Kidney (tissue), 13 donors: ENCODE measurements at regions not wholly inside any gene's neighbourhood (a gene's known extent, or its start where the extent isn't known, plus 50 kb on each side); places are given as distances from the start of the nearest gene placed in this dataset.

ENCODE experiments used
- DNase-seq, 5 donors: peaks; one replicate each; pipeline ENCODE4 v3.0.0-alpha.2; 2013 to 2020
- FAIRE-seq: peaks from 2 replicates; lab custom pipeline; 2012; peaks lifted over from hg19 to GRCh38; lab: Jason Lieb, UNC
- H3K27ac ChIP-seq, 2 donors: one replicate each; pipeline ENCODE4 v1.7.0; 2013; ENCODE audit warnings: low read depth in 2 of 2, low read length in 2 of 2, inconsistent platforms in 1 of 2
- H3K27me3 ChIP-seq: one replicate; pipeline ENCODE4 v1.7.1; 2013; ENCODE audit warnings: low read length, inconsistent platforms; ENCODE audit not compliant: control insufficient read depth, insufficient read depth
- H3K36me3 ChIP-seq, 3 donors: one replicate each; pipeline versions ENCODE4 v1.7.0 to v1.7.1; 2013; ENCODE audit warnings: low read length in 3 of 3, control low read depth in 1 of 3, inconsistent platforms in 1 of 3; ENCODE audit not compliant: insufficient read depth in 3 of 3, control insufficient read depth in 2 of 3
- H3K4me1 ChIP-seq, 3 donors: one replicate each; pipeline versions ENCODE4 v1.7.0 to v1.7.1; 2013; ENCODE audit warnings: low read length in 3 of 3, inconsistent platforms in 1 of 3, low read depth in 1 of 3; ENCODE audit not compliant: control insufficient read depth in 2 of 3, insufficient read depth in 2 of 3
- H3K4me3 ChIP-seq, 3 donors: one replicate each; pipeline versions ENCODE4 v1.7.0 to v1.8.1; 2013; ENCODE audit warnings: low read length in 3 of 3, control low read depth in 1 of 3, inconsistent platforms in 1 of 3
- H3K9ac ChIP-seq, 3 donors: one replicate each; pipeline versions ENCODE4 v1.7.0 to v1.7.1; 2013; ENCODE audit warnings: low read length in 3 of 3, control low read depth in 1 of 3, inconsistent platforms in 1 of 3
- H3K9me3 ChIP-seq, 3 donors: one replicate each; pipeline versions ENCODE4 v1.7.0 to v1.7.1; 2013; ENCODE audit warnings: low read length in 3 of 3, control low read depth in 1 of 3, inconsistent platforms in 1 of 3; ENCODE audit not compliant: control insufficient read depth in 2 of 3, insufficient read depth in 1 of 3
- intact Hi-C: fragments of 100-400 bp; cut with DNase I; formaldehyde crosslinking; loops from one replicate; pipeline ENCODE4 v1.11.1; 2022
- TF ChIP-seq, protein P1 (sequence below): IDR thresholded peaks from 3 replicates; pipeline ENCODE4 v1.5.1; 2012; ENCODE audit warnings: mild to moderate bottlenecking, moderate library complexity, borderline replicate concordance; ENCODE audit not compliant: insufficient read depth; ENCODE audit errors: extremely low read depth
- donor health status: control.
- donor health status: control.
- donor health status: control.
- donor health status: control.
- donor health status: control.
- donor health status: DM: yes; HTN: yes; CAD: no.
- donor health status: Normal renal cell carcinoma (clear cell type).

DNA sequence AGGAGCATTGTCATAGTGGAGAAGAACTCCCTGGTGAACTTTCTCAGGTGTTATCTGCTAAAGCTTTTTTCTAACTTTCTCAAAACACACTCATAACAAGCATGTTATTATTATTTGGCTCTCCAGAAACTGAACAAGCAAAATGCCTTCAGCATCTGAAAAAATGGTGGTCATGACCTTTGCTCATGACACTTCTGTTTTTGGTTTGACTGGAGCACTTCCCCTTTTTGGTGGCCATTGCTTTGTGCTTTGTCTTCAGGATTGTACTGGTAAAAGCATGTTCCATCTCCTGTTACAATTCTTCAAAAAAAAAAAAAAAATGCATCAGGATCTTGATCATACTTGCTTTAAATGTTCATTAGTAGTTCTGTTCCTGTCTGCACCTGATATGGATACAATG is 1241.6 kb upstream of the USP15 start:
- TF ChIP-seq, protein P1, sequence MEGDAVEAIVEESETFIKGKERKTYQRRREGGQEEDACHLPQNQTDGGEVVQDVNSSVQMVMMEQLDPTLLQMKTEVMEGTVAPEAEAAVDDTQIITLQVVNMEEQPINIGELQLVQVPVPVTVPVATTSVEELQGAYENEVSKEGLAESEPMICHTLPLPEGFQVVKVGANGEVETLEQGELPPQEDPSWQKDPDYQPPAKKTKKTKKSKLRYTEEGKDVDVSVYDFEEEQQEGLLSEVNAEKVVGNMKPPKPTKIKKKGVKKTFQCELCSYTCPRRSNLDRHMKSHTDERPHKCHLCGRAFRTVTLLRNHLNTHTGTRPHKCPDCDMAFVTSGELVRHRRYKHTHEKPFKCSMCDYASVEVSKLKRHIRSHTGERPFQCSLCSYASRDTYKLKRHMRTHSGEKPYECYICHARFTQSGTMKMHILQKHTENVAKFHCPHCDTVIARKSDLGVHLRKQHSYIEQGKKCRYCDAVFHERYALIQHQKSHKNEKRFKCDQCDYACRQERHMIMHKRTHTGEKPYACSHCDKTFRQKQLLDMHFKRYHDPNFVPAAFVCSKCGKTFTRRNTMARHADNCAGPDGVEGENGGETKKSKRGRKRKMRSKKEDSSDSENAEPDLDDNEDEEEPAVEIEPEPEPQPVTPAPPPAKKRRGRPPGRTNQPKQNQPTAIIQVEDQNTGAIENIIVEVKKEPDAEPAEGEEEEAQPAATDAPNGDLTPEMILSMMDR: no peak
- FAIRE-seq: no peak
- DNase-seq: no peak
- Histone ChIP-seq H3K4me1 (no peaks in the 10 kb centered on the region), H3K4me3 (no peak overlapping the region), H3K27me3 (no peaks in the 10 kb centered on the region), H3K9me3 (peaks cover 0 to 3% (median 0%) of the 10 kb centered on the region in 3 donors), H3K27ac (no peak overlapping the region), H3K36me3 (no peaks in the 10 kb centered on the region), H3K9ac (no peak overlapping the region)
- intact Hi-C loops: no loop called here

DNA sequence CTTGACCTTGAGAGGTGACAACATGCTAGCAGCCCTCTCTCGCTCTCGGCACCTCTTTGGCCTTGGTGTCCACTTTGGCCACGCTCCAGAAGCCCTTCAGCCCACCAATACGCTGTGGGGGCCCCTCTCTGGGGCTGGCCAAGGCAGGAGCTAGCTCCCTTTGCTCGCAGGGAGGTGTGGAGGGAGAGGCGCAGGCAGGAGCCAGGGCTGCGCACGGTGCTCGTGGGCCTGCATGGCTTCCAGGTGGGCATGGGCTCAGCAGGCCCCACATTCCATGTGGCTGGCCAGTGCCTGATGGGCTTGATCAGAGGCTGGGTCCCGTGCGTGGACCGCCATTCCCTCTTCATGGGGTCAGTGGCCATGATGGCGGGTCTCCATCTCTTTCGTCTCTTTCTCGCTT is 1237.0 kb upstream of the USP15 start:
- H3K27ac ChIP-seq: no peak overlapping the region
- H3K9ac ChIP-seq: no peak overlapping the region
- intact Hi-C loops: no loop called here
- peaks cover 0 to 5% (median 0%) of the 10 kb centered on the region in 3 donors for H3K9me3 ChIP-seq
- no peak for FAIRE-seq
- no peak overlapping the region for H3K4me3 ChIP-seq
- no peaks in the 10 kb centered on the region for H3K4me1 ChIP-seq
- no peaks in the 10 kb centered on the region for H3K36me3 ChIP-seq
- DNase-seq: peak in 1 of 5 donors; percentile 64
- H3K27me3 ChIP-seq: no peaks in the 10 kb centered on the region
- TF ChIP-seq, protein P1: no peak

DNA sequence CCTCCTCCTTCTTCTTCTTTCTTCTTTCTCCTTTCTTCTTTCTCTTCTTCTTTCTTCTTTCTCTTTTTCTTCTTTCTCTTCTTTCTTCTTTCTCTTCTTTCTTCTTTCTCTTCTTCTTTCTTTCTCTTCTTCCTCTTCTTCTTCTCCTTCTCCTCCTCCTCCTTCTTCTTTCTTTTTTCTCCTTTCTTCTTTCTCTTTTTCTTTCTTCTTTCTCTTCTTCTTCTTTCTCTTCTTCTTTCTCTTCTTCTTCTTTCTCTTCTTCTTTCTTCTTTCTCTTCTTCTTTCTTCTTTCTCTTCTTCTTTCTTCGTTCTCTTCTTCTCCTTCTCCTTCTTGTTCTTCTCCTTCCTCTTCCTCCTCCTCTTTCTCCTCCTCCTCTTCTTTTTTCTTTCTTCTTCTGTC is 1230.7 kb upstream of the USP15 start:
- no peak overlapping the region for H3K27ac ChIP-seq
- no peaks in the 10 kb centered on the region for H3K36me3 ChIP-seq
- no peak for FAIRE-seq
- TF ChIP-seq, protein P1: no peak
- H3K9ac ChIP-seq: no peak overlapping the region
- H3K27me3 ChIP-seq: no peaks in the 10 kb centered on the region
- H3K9me3 ChIP-seq: peaks cover 0 to 2% (median 0%) of the 10 kb centered on the region in 3 donors
- intact Hi-C loops: no loop called here
- H3K4me1 ChIP-seq: no peaks in the 10 kb centered on the region
- no peak for DNase-seq
- no peak overlapping the region for H3K4me3 ChIP-seq

DNA sequence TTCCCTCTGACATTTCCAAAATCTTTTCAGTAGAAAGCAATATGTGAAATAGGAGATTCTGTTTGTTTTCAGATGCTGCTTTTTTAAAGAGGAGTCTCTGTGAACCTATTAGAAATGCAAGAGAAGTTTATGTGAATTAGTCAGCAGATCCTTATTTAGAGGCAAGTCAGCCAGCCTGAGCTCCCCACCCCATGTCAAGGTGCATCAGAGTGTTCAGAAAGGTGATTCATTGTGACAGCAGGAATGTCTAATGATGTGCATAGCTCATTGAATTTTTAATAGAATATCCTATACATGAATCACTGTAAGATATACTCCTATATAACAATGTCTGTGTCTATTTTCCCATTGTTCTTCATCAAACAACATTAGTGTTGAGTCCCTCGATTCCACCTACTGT is 1222.4 kb upstream of the USP15 start:
- DNase-seq: no peak
- FAIRE-seq: no peak
- Histone ChIP-seq H3K27ac (no peak overlapping the region), H3K4me3 (no peak overlapping the region), H3K9me3 (no peaks in the 10 kb centered on the region), H3K27me3 (no peaks in the 10 kb centered on the region), H3K9ac (no peak overlapping the region), H3K4me1 (no peaks in the 10 kb centered on the region), H3K36me3 (no peaks in the 10 kb centered on the region)
- intact Hi-C loops: no loop called here
- TF ChIP-seq, protein P1: no peak
